GM12878 (cell line): ENCODE measurements at regions not wholly inside any gene's neighbourhood (a gene's known extent, or its start where the extent isn't known, plus 50 kb on each side); places are given as distances from the start of the nearest gene placed in this dataset.

ENCODE experiments used
- ATAC-seq: fragments of 200-7000 bp; cut with Tn5 transposase; 3 replicates; pipeline ENCODE4 v1.9.1; 2020; ENCODE audit warnings: mild to moderate bottlenecking, moderate library complexity
- BruUV-seq: library from RNA; stranded (reverse); fragments of 400-500 nt; replicated peaks from 2 replicates; lab custom pipeline; 2021; lab: Mats Ljungman, UMichigan
- CTCF ChIA-PET: fragments of 300-600 bp; sonication (Branson Sonifier 250); formaldehyde crosslinking; extraction: SDS; loops from one replicate; lab custom pipeline; 2021; ENCODE audit warnings: inconsistent platforms; lab: Yijun Ruan, JAX
- POLR2A ChIA-PET: fragments of 350-600 bp; formaldehyde crosslinking; extraction: SDS; loops from one replicate; lab custom pipeline; 2021; ENCODE audit warnings: inconsistent platforms; lab: Charles Lee
- RAD21 ChIA-PET: fragments of 300-600 bp; sonication (Branson Sonifier 250); formaldehyde crosslinking; loops from one replicate; lab custom pipeline; 2023; ENCODE audit warnings: antibody characterized with exemption; ENCODE audit not compliant: unreplicated experiment; lab: Charles Lee
- SMC1A ChIA-PET: fragments of 300-600 bp; sonication (Branson Sonifier 250); formaldehyde crosslinking; loops from one replicate; lab custom pipeline; 2023; ENCODE audit not compliant: unreplicated experiment, uncharacterized antibody; lab: Charles Lee
- DNase-seq: peaks from one replicate; pipeline ENCODE4 v3.0.0-alpha.2; 2011; ENCODE audit warnings: low read depth, low spot score
- FAIRE-seq: peaks from 3 replicates; lab custom pipeline; 2011; peaks lifted over from hg19 to GRCh38; lab: Jason Lieb, UNC
- H2AFZ ChIP-seq: 2 replicates; pipeline ENCODE4 v1.6.0; 2011; ENCODE audit warnings: low read depth, low read length, control low read depth; ENCODE audit not compliant: control insufficient read depth
- H3K27ac ChIP-seq: 2 replicates; pipeline ENCODE4 v1.5.1; 2011; ENCODE audit warnings: control low read depth; ENCODE audit not compliant: control insufficient read depth, insufficient read depth
- H3K27me3 ChIP-seq, 2 experiments: replicated peaks in 1 of 2; 2 replicates each; pipeline versions ENCODE4 v1.6.0 to v1.6.1; 2011; ENCODE audit warnings: low read length in 1 of 2; ENCODE audit not compliant: control insufficient read depth in 2 of 2, insufficient read depth in 2 of 2
- H3K36me3 ChIP-seq, 2 experiments: 2 replicates each; pipeline ENCODE4 v1.5.1; 2011; ENCODE audit warnings: low read length in 1 of 2; ENCODE audit not compliant: control insufficient read depth in 2 of 2, insufficient read depth in 2 of 2
- H3K4me1 ChIP-seq: 2 replicates; pipeline ENCODE4 v1.6.1; 2011; ENCODE audit warnings: mild to moderate bottlenecking, low read length, moderate library complexity, mixed read lengths; ENCODE audit not compliant: control insufficient read depth, insufficient read depth
- H3K4me2 ChIP-seq: 2 replicates; pipeline ENCODE4 v1.6.0; 2011; ENCODE audit warnings: control low read depth; ENCODE audit not compliant: control insufficient read depth, insufficient read depth
- H3K4me3 ChIP-seq: fragments of 200-600 bp; sonication (generic); 2 replicates; pipeline ENCODE4 v1.5.1; 2016
- H3K79me2 ChIP-seq: 2 replicates; pipeline ENCODE4 v1.6.0; 2011; ENCODE audit warnings: low read length; ENCODE audit not compliant: control insufficient read depth, insufficient read depth
- H3K9ac ChIP-seq: 2 replicates; pipeline ENCODE4 v1.8.0; 2011; ENCODE audit warnings: low read length, control low read depth, mixed read lengths; ENCODE audit not compliant: control insufficient read depth, insufficient read depth
- H3K9me3 ChIP-seq: replicated peaks from 3 replicates; pipeline ENCODE4 v1.5.1; 2011; ENCODE audit warnings: mild to moderate bottlenecking, low read length; ENCODE audit not compliant: control insufficient read depth, insufficient read depth
- H4K20me1 ChIP-seq: 2 replicates; pipeline ENCODE4 v1.6.0; 2011; ENCODE audit not compliant: control insufficient read depth, insufficient read depth
- PRDM15 ChIP-seq: fragments of 450-650 bp; formaldehyde crosslinking; IDR thresholded peaks from 2 replicates; pipeline ENCODE4 v1.4.0; 2020; ENCODE audit warnings: mild to moderate bottlenecking, moderate library complexity
- RFX5 ChIP-seq: IDR thresholded peaks from 2 replicates; pipeline ENCODE4 v1.6.1; 2011; ENCODE audit warnings: low read depth, low read length, improper control_type of control experiment
- WGBS: methylation state at CpG from one replicate; pipeline ENCODE4 v1.1.6; 2016; ENCODE audit warnings: low lambda C conversion rate; ENCODE audit not compliant: insufficient replicate concordance, insufficient coverage; ENCODE audit errors: missing lambda C conversion rate; 5-methylcytosine and 5-hydroxymethylcytosine counted together
- in situ Hi-C: fragments of 300-500 bp; cut with MboI; formaldehyde crosslinking; loops from 9 replicates; pipeline ENCODE4 v1.14.3; 2018; ENCODE audit warnings: mixed read lengths
- intact Hi-C: fragments of 100-400 bp; cut with micrococcal nuclease; formaldehyde crosslinking; loops from one replicate; pipeline ENCODE4 v1.14.2; 2022; ENCODE audit not compliant: unreplicated experiment

GRCh38 chr9:104258296-104259011 is 164.3 kb downstream of the SMC2 start:
- POLR2A ChIA-PET, result no interaction called here
- no peak overlapping the region for H3K27ac ChIP-seq
- DNase-seq (no peak), FAIRE-seq (no peak), ATAC-seq (no peak)
- RAD21 ChIA-PET, result no interaction called here
- CTCF ChIA-PET, result no interaction called here
- no peaks in the 10 kb centered on the region for H4K20me1 ChIP-seq
- no peak overlapping the region for H3K4me2 ChIP-seq
- H3K4me1 ChIP-seq, result no peaks in the 10 kb centered on the region
- H3K9me3 ChIP-seq, result no peaks in the 10 kb centered on the region; the same call in 1 of the 3 replicates
- 40% methylated on average over 10 of the region's 10 CpGs for WGBS
- no peak overlapping the region for H3K4me3 ChIP-seq
- H3K9ac ChIP-seq, result no peak overlapping the region
- H2AFZ ChIP-seq, result no peak overlapping the region
- SMC1A ChIA-PET, result no interaction called here
- no peaks in the 10 kb centered on the region for H3K36me3 ChIP-seq
- in situ Hi-C loops, result no loop called here
- no peaks in the 10 kb centered on the region for H3K27me3 ChIP-seq
- H3K79me2 ChIP-seq, result no peaks in the 10 kb centered on the region
- TF ChIP-seq PRDM15 (no peak), RFX5 (no peak)
- intact Hi-C loops, result no loop called here
- BruUV-seq, result no TSS peak
